ENCODE measurements at regions not wholly inside any gene's neighbourhood (a gene's known extent, or its start where the extent isn't known, plus 50 kb on each side); places are given as distances from the start of the nearest gene placed in this dataset.

GRCh38 chr11:39209981-39210380, 2249.5 kb downstream of the LRRC4C start:
- H3K4me3 Mint-ChIP-seq, result no peak overlapping the region
- TF ChIP-seq, protein P1, sequence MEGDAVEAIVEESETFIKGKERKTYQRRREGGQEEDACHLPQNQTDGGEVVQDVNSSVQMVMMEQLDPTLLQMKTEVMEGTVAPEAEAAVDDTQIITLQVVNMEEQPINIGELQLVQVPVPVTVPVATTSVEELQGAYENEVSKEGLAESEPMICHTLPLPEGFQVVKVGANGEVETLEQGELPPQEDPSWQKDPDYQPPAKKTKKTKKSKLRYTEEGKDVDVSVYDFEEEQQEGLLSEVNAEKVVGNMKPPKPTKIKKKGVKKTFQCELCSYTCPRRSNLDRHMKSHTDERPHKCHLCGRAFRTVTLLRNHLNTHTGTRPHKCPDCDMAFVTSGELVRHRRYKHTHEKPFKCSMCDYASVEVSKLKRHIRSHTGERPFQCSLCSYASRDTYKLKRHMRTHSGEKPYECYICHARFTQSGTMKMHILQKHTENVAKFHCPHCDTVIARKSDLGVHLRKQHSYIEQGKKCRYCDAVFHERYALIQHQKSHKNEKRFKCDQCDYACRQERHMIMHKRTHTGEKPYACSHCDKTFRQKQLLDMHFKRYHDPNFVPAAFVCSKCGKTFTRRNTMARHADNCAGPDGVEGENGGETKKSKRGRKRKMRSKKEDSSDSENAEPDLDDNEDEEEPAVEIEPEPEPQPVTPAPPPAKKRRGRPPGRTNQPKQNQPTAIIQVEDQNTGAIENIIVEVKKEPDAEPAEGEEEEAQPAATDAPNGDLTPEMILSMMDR (conservative IDR thresholded peaks at IDR 0.05), result no peak
- no peaks in the 10 kb centered on the region for H3K4me1 Mint-ChIP-seq

More at GRCh38 chr11:39209981-39210380, 2249.5 kb downstream of the LRRC4C start:
- Histone ChIP-seq H4K91ac (ENCODE audit: insufficient read length, low read depth, low read length) (no peak overlapping the region), H2BK5ac (ENCODE audit: insufficient read length, low read length) (no peak overlapping the region), H3K27me3 (ENCODE audit: insufficient read depth, low read length) (no peaks in the 10 kb centered on the region), H3K4ac (ENCODE audit: low read depth, low read length) (no peak overlapping the region), H2BK120ac (ENCODE audit: low read depth, low read length, poor library complexity, severe bottlenecking) (no peak overlapping the region), H2BK20ac (ENCODE audit: low read depth, low read length, poor library complexity, severe bottlenecking) (no peak overlapping the region), H3K23me2 (ENCODE audit: insufficient read length, low read depth, low read length, poor library complexity, severe bottlenecking) (no peaks in the 10 kb centered on the region), H2AFZ (ENCODE audit: low read length) (no peak overlapping the region), H3K14ac (ENCODE audit: insufficient read depth, low read length) (no peak overlapping the region), H3K9ac (ENCODE audit: extremely low read depth, insufficient read length, low read length) (no peak overlapping the region), H3T11ph (ENCODE audit: low read length) (no peak overlapping the region), H2AK5ac (ENCODE audit: insufficient read length, low read length) (no peak overlapping the region), H3K79me2 (ENCODE audit: insufficient read depth, low read length) (no peaks in the 10 kb centered on the region), H3K4me2 (ENCODE audit: insufficient read depth, insufficient read length, low read length) (no peak overlapping the region), H2BK12ac (ENCODE audit: insufficient read length, low read depth, low read length) (no peak overlapping the region), H3K18ac (ENCODE audit: insufficient read length, low read depth, low read length) (no peak overlapping the region), H3K4me1 (ENCODE audit: insufficient read depth, low read length) (no peaks in the 10 kb centered on the region), H3K9me3 (ENCODE audit: control insufficient read depth, low read depth, low read length) (no peaks in the 10 kb centered on the region), H3K23ac (ENCODE audit: insufficient read length, low read depth, low read length) (no peak overlapping the region), H4K20me1 (ENCODE audit: control insufficient read depth, insufficient read depth, insufficient read length) (no peaks in the 10 kb centered on the region), H3K27ac (ENCODE audit: insufficient read length, low read depth, low read length) (no peak overlapping the region), H3K79me1 (ENCODE audit: insufficient read depth, low read depth, low read length, poor library complexity, severe bottlenecking) (no peaks in the 10 kb centered on the region), H2BK15ac (ENCODE audit: low read depth, low read length) (no peak overlapping the region), H3K56ac (ENCODE audit: insufficient read length, low read depth, low read length) (no peak overlapping the region), H4K5ac (ENCODE audit: insufficient read length, low read depth, low read length) (no peak overlapping the region), H4K8ac (replicated peaks; ENCODE audit: insufficient read length, low read depth, low read length) (no peak overlapping the region)
- Mint-ChIP-seq H3K9me3 (no peaks in the 10 kb centered on the region), H3K36me3 (ENCODE audit: insufficient read depth in 1 of 3, low read depth in 3 of 3) (no peaks in the 10 kb centered on the region), H3K27ac (no peak overlapping the region), H3K27me3 (ENCODE audit: low read depth) (no peaks in the 10 kb centered on the region)
- WGBS (ENCODE audit: extremely low coverage, insufficient read length, low lambda C conversion rate), result no CpG with 5 or more reads among the region's 2 CpGs
- DNase-seq, result no peak
